SU-DHL-6 (cell line): ENCODE measurements at regions not wholly inside any gene's neighbourhood (a gene's known extent, or its start where the extent isn't known, plus 50 kb on each side); places are given as distances from the start of the nearest gene placed in this dataset.

ENCODE experiments used
- H2AFZ ChIP-seq: fragments of 200-600 bp; sonication (generic); 2 replicates; pipeline ENCODE4 v1.6.1; 2014; ENCODE audit warnings: low read depth, mild to moderate bottlenecking, moderate library complexity, mixed read lengths, antibody characterized with exemption, low read length; ENCODE audit not compliant: severe bottlenecking
- H3F3A ChIP-seq: fragments of 200-600 bp; shearing (Covaris generic); 2 replicates; pipeline ENCODE4 v1.6.0; 2016; ENCODE audit warnings: antibody characterized with exemption, mild to moderate bottlenecking; ENCODE audit not compliant: insufficient read depth
- H3K27ac ChIP-seq: fragments of 200-600 bp; sonication (generic); 2 replicates; pipeline ENCODE4 v1.5.1; 2016; ENCODE audit warnings: low read depth, mild to moderate bottlenecking, low read length, moderate library complexity, mixed read lengths
- H3K27me3 ChIP-seq: fragments of 200-600 bp; sonication (generic), shearing (Covaris generic); 2 replicates; pipeline ENCODE4 v1.6.0; 2014; ENCODE audit warnings: mild to moderate bottlenecking, low read length
- H3K36me3 ChIP-seq: fragments of 200-600 bp; sonication (generic); 2 replicates; pipeline ENCODE4 v1.6.1; 2014; ENCODE audit warnings: mild to moderate bottlenecking, low read length, mixed read lengths
- H3K4me2 ChIP-seq: fragments of 300-600, 200-600 bp; shearing (Covaris generic), sonication (generic); 2 replicates; pipeline ENCODE4 v1.6.0; 2014; ENCODE audit warnings: low read length, low read depth, mild to moderate bottlenecking; ENCODE audit not compliant: poor library complexity, severe bottlenecking
- H3K4me3 ChIP-seq: fragments of 200-600 bp; sonication (generic); 2 replicates; pipeline ENCODE4 v1.5.1; 2014; ENCODE audit warnings: antibody characterized with exemption, low read length, mild to moderate bottlenecking, mixed read lengths; ENCODE audit not compliant: insufficient read depth, poor library complexity, severe bottlenecking
- H3K79me2 ChIP-seq: fragments of 200-600 bp; sonication (generic); 2 replicates; pipeline ENCODE4 v1.6.1; 2014; ENCODE audit warnings: mild to moderate bottlenecking, low read length, moderate library complexity; ENCODE audit not compliant: insufficient read depth
- H3K9ac ChIP-seq: fragments of 200-600 bp; sonication (generic); 2 replicates; pipeline ENCODE4 v1.7.0; 2014; ENCODE audit warnings: mild to moderate bottlenecking, low read length
- H3K9me2 ChIP-seq: fragments of 200-600 bp; sonication (generic); replicated peaks from 2 replicates; pipeline ENCODE4 v1.6.1; 2014; ENCODE audit warnings: low read length; ENCODE audit not compliant: insufficient read depth
- H3K9me3 ChIP-seq: fragments of 200-600 bp; sonication (generic); 2 replicates; pipeline ENCODE4 v1.6.1; 2014; ENCODE audit warnings: low read length, mixed read lengths; ENCODE audit not compliant: insufficient read depth
- H4K20me1 ChIP-seq: fragments of 200-600 bp; sonication (generic); 2 replicates; pipeline ENCODE4 v1.6.1; 2014; ENCODE audit warnings: low read depth, mild to moderate bottlenecking, antibody characterized with exemption, low read length, moderate library complexity, mixed read lengths
- EZH2phosphoT487 ChIP-seq: fragments of 200-600 bp; sonication (generic), shearing (Covaris generic); conservative IDR thresholded peaks from 2 replicates; pipeline ENCODE4 v1.6.1; 2018; ENCODE audit warnings: mild to moderate bottlenecking, antibody characterized with exemption, low read length, moderate library complexity, mixed read lengths
- TF ChIP-seq, protein P1 (sequence below): fragments of 200-600 bp; sonication (generic); IDR thresholded peaks from one replicate; pipeline ENCODE4 v1.5.1; 2017; ENCODE audit warnings: antibody characterized with exemption, mild to moderate bottlenecking, low read length, moderate library complexity; ENCODE audit not compliant: insufficient read depth, poor library complexity, severe bottlenecking

DNA sequence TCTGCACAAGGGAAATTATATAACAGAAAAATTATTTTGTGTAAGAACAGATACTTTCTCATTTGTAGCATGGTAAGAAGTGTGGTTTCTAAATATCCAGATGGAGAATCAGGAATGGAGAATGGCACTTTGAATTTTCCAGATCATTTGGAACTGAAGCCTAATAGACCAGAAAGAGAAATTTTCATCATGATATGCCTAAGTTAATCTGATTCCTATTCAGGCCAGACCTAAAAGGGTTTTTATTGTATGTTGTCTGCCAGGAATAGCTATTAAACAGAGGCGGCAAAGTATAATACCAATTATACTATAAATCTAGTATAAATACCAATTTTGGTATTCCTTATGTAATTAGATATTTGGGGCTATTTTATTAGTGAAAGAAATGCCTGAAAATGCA lies 382.7 kb upstream of the FAR2 start:
- Histone ChIP-seq H3K4me2 (no peak overlapping the region), H2AFZ (no peak overlapping the region), H3K36me3 (no peaks in the 10 kb centered on the region), H3K79me2 (no peaks in the 10 kb centered on the region), H3K4me3 (no peak overlapping the region), H3K9me3 (no peaks in the 10 kb centered on the region), H3K27ac (no peak overlapping the region), H3K27me3 (no peaks in the 10 kb centered on the region), H3K9me2 (no peaks in the 10 kb centered on the region), H4K20me1 (no peaks in the 10 kb centered on the region), H3F3A (no peaks in the 10 kb centered on the region), H3K9ac (no peak overlapping the region)
- TF ChIP-seq, protein P1, sequence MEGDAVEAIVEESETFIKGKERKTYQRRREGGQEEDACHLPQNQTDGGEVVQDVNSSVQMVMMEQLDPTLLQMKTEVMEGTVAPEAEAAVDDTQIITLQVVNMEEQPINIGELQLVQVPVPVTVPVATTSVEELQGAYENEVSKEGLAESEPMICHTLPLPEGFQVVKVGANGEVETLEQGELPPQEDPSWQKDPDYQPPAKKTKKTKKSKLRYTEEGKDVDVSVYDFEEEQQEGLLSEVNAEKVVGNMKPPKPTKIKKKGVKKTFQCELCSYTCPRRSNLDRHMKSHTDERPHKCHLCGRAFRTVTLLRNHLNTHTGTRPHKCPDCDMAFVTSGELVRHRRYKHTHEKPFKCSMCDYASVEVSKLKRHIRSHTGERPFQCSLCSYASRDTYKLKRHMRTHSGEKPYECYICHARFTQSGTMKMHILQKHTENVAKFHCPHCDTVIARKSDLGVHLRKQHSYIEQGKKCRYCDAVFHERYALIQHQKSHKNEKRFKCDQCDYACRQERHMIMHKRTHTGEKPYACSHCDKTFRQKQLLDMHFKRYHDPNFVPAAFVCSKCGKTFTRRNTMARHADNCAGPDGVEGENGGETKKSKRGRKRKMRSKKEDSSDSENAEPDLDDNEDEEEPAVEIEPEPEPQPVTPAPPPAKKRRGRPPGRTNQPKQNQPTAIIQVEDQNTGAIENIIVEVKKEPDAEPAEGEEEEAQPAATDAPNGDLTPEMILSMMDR: no peak
- TF ChIP-seq EZH2phosphoT487: no peak

DNA sequence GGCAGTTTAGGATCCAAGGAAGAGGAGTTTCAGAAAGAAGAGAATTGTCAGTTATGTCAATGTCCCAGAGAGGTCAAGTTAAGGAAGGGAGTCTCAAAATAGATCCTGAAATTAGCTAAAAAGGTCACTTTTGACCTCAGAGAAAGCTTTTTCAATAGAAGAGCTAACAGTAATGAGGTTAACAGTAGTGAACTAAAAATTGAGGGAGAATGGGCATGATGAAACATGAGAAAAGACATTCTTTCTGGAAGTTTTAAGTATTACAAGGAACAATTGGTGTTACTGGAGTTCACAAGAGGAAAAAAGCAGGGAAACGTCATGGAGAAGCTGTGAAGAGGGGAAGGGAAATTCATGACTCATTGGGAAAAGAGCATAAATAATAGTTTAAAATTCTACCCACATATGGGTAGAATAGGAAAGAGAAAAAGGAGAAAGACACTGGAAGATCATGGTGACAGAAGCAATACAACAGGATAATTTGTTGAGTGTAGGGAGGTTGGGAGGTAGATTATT lies 381.2 kb upstream of the FAR2 start:
- Histone ChIP-seq H3K36me3 (no peaks in the 10 kb centered on the region), H3K9me3 (no peaks in the 10 kb centered on the region), H3K27me3 (no peaks in the 10 kb centered on the region), H3F3A (no peaks in the 10 kb centered on the region), H3K4me2 (no peak overlapping the region), H3K27ac (no peak overlapping the region), H3K4me3 (no peak overlapping the region), H2AFZ (no peak overlapping the region), H3K9ac (no peak overlapping the region), H3K79me2 (no peaks in the 10 kb centered on the region), H3K9me2 (no peaks in the 10 kb centered on the region), H4K20me1 (no peaks in the 10 kb centered on the region)
- TF ChIP-seq EZH2phosphoT487: no peak
- TF ChIP-seq, protein P1: no peak

DNA sequence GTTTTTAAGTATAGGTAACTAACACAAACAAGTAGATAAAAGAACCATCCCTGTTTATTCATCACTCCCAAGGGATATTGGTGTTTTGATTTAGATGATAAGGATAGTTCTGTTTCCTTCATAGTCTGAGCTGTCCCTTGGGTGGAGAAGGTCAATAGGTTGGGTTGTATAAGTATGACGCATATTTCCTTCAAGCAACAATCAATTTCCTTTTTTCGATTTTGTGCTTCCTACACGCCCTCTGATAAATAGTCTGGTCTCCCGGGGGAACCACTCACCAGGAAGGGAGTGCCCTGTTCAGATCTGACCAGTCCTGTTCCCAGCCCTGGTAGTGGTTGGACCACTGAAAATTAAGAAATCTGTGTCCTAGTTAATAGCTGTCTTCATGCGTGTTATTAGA lies 378.8 kb upstream of the FAR2 start:
- TF ChIP-seq, protein P1: no peak
- TF ChIP-seq EZH2phosphoT487: no peak
- H3K79me2 ChIP-seq: no peaks in the 10 kb centered on the region
- no peaks in the 10 kb centered on the region for H3K27me3 ChIP-seq
- no peaks in the 10 kb centered on the region for H3K9me2 ChIP-seq
- no peaks in the 10 kb centered on the region for H3K36me3 ChIP-seq
- no peak overlapping the region for H3K4me2 ChIP-seq
- no peak overlapping the region for H3K9ac ChIP-seq
- no peak overlapping the region for H3K27ac ChIP-seq
- H2AFZ ChIP-seq: no peak overlapping the region
- H3F3A ChIP-seq: no peaks in the 10 kb centered on the region
- no peaks in the 10 kb centered on the region for H3K9me3 ChIP-seq
- H3K4me3 ChIP-seq: no peak overlapping the region
- H4K20me1 ChIP-seq: no peaks in the 10 kb centered on the region
